KMS-11 (cell line): ENCODE measurements at regions not wholly inside any gene's neighbourhood (a gene's known extent, or its start where the extent isn't known, plus 50 kb on each side); places are given as distances from the start of the nearest gene placed in this dataset.

Source experiments
- H2AFZ ChIP-seq: fragments of 200-600 bp; sonication (generic); 2 replicates; pipeline ENCODE4 v1.6.1; 2016; ENCODE audit warnings: antibody characterized with exemption, mixed run types, low read depth
- H3K27ac ChIP-seq: fragments of 200-600 bp; sonication (generic); 2 replicates; pipeline ENCODE4 v1.6.1; 2016; ENCODE audit warnings: mild to moderate bottlenecking, mixed run types
- H3K27me3 ChIP-seq: fragments of 200-600 bp; sonication (generic); 2 replicates; pipeline ENCODE4 v1.6.1; 2017; ENCODE audit warnings: mild to moderate bottlenecking, low read depth, mixed run types, moderate library complexity; ENCODE audit not compliant: insufficient read depth
- H3K36me3 ChIP-seq: fragments of 200-600 bp; sonication (generic); 2 replicates; pipeline ENCODE4 v1.6.1; 2017; ENCODE audit warnings: mild to moderate bottlenecking, mixed run types; ENCODE audit not compliant: insufficient read depth
- H3K4me1 ChIP-seq: fragments of 200-600 bp; sonication (generic); 2 replicates; pipeline ENCODE4 v1.6.1; 2016; ENCODE audit warnings: mild to moderate bottlenecking, low read depth, mixed run types; ENCODE audit not compliant: poor library complexity, severe bottlenecking
- H3K4me2 ChIP-seq: fragments of 200-600 bp; sonication (generic); 2 replicates; pipeline ENCODE4 v1.7.0; 2016; ENCODE audit warnings: mild to moderate bottlenecking, mixed run types
- H3K4me3 ChIP-seq: fragments of 200-600 bp; sonication (generic); IDR thresholded peaks from 2 replicates; pipeline ENCODE4 v1.6.1; 2017; ENCODE audit warnings: low read depth, low read length, mixed read lengths; ENCODE audit not compliant: insufficient read depth
- H3K79me2 ChIP-seq: fragments of 200-600 bp; sonication (generic); 2 replicates; pipeline ENCODE4 v1.6.1; 2016; ENCODE audit warnings: low read depth, mixed run types; ENCODE audit not compliant: insufficient read depth
- H3K9ac ChIP-seq: fragments of 200-600 bp; sonication (generic); 2 replicates; pipeline ENCODE4 v1.6.1; 2016; ENCODE audit warnings: mild to moderate bottlenecking, mixed run types
- H4K20me1 ChIP-seq: fragments of 200-600 bp; sonication (generic); 2 replicates; pipeline ENCODE4 v1.6.1; 2016; ENCODE audit warnings: mild to moderate bottlenecking, mixed run types; ENCODE audit not compliant: insufficient read depth
- CTCF ChIP-seq: fragments of 200-600 bp; sonication (generic); conservative IDR thresholded peaks from 2 replicates; pipeline ENCODE4 v1.6.1; 2017; ENCODE audit warnings: low read depth, mild to moderate bottlenecking, antibody characterized with exemption, low read length, moderate library complexity, mixed read lengths

DNA sequence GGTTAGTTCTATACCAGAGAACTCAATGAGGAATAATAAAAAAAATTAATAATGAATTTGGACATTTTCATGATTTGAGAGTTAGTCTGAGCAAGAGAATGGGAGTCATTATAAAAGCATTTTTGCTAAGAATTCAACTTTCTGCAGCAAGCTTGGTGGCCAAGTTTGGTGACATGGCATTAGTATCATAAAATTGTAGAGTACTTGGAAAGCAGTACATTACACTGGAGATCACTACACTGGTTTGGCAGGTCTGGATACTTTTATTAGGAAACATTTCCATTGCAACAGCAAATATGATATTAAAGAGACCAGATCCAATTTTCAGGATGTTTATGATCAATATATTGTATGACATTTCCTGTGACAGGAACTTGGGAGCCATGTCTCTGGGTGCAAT, 249.1 kb upstream of the INTU start:
- Histone ChIP-seq H3K36me3 (no peaks in the 10 kb centered on the region), H3K4me2 (no peak overlapping the region), H4K20me1 (no peaks in the 10 kb centered on the region), H3K79me2 (no peaks in the 10 kb centered on the region), H2AFZ (no peak overlapping the region), H3K9ac (no peak overlapping the region), H3K4me3 (no peak overlapping the region), H3K27ac (no peak overlapping the region), H3K4me1 (no peaks in the 10 kb centered on the region), H3K27me3 (no peaks in the 10 kb centered on the region)
- no peak for TF ChIP-seq CTCF

DNA sequence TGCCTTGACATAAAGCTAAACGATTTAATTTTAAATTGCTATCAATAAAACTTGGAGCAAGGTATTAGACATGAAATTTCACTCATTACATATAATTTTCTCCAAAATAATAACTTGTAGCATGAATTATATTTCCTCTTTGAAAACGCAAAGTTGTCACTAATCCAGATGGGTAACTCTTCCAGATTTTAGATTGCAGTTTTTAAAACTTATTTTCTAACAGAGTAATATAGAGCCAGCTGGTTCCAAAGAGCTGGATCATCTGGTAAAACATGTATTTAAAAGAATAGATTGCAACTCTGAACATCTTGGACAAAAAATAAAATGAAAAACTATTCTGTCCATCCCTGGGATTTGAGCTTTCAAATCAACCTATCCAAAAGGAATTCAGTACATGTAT, 238.2 kb upstream of the INTU start:
- Histone ChIP-seq H3K27me3 (no peaks in the 10 kb centered on the region), H3K4me3 (no peak overlapping the region), H3K4me2 (no peak overlapping the region), H2AFZ (no peak overlapping the region), H3K9ac (no peak overlapping the region), H3K4me1 (no peaks in the 10 kb centered on the region), H3K27ac (no peak overlapping the region), H3K36me3 (no peaks in the 10 kb centered on the region), H4K20me1 (no peaks in the 10 kb centered on the region), H3K79me2 (no peaks in the 10 kb centered on the region)
- TF ChIP-seq CTCF = no peak

- Histone ChIP-seq H3K4me1 (no peaks in the 10 kb centered on the region), H3K36me3 (no peaks in the 10 kb centered on the region), H3K4me3 (no peak overlapping the region), H2AFZ (no peak overlapping the region), H3K27ac (no peak overlapping the region), H3K27me3 (no peaks in the 10 kb centered on the region), H4K20me1 (no peaks in the 10 kb centered on the region), H3K79me2 (no peaks in the 10 kb centered on the region), H3K9ac (no peak overlapping the region), H3K4me2 (no peak overlapping the region)
- TF ChIP-seq CTCF = no peak
Observed at GRCh38 chr4:127400276-127400675, 232.5 kb upstream of the INTU start.

DNA sequence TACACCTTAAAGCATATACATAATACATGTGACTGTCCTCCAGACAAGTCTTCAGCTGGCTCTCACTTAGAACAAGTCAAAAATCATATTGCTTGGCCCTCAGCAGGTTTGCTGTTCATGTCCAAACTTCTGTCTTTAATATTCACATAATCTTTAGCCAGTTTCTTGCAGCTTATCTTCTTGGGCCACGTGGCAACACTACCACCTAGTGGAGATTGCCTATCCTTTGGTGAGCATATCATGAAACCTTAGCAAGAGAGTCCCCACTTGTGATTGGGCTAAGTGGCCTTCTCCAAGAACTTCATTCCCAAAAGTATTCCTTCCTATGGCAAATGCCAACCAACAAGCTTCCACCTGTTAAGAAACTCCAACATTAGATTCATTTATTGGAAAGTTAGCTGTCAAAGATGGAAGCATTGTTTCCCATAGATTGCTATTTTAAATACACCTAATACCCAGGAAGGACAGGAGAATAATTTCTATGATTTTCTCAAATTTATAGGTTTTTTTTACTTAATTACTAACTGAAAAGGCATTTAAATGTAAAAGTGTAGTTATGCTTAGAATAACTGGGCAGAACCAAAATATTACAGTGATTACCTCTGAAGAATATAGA, 231.9 kb upstream of the INTU start:
- Histone ChIP-seq H2AFZ (no peak overlapping the region), H3K4me3 (no peak overlapping the region), H3K79me2 (no peaks in the 10 kb centered on the region), H3K9ac (no peak overlapping the region), H3K27me3 (no peaks in the 10 kb centered on the region), H4K20me1 (no peaks in the 10 kb centered on the region), H3K4me2 (no peak overlapping the region), H3K36me3 (no peaks in the 10 kb centered on the region), H3K4me1 (no peaks in the 10 kb centered on the region), H3K27ac (no peak overlapping the region)
- TF ChIP-seq CTCF = peak; percentile 80
